IMR-90 (cell line): ENCODE measurements at regions not wholly inside any gene's neighbourhood (a gene's known extent, or its start where the extent isn't known, plus 50 kb on each side); places are given as distances from the start of the nearest gene placed in this dataset.

Experiments
- ATAC-seq: fragments of 200-7000 bp; cut with Tn5 transposase; 2 replicates; pipeline ENCODE4 v1.9.1; 2020; ENCODE audit warnings: low read depth, mild to moderate bottlenecking, moderate library complexity
- BruUV-seq: library from RNA; stranded (reverse); fragments of 400-500 nt; replicated peaks from 2 replicates; lab custom pipeline; 2021; lab: Mats Ljungman, UMichigan
- CTCF ChIA-PET: fragments of 300-600 bp; formaldehyde crosslinking; extraction: SDS; loops from one replicate; lab custom pipeline; 2021; ENCODE audit warnings: antibody characterized with exemption; lab: Yijun Ruan, JAX
- POLR2A ChIA-PET: fragments of 300-600 bp; sonication (Branson Sonifier 250); formaldehyde crosslinking; loops from one replicate; lab custom pipeline; 2022; ENCODE audit warnings: antibody characterized with exemption; ENCODE audit not compliant: unreplicated experiment; lab: Charles Lee
- DNase-seq: peaks from one replicate; pipeline ENCODE4 v3.0.0; 2013
- H2AFZ ChIP-seq: replicated peaks from 2 replicates; pipeline ENCODE3; 2013; ENCODE audit warnings: low read length, mild to moderate bottlenecking; ENCODE audit not compliant: poor library complexity
- H2AK5ac ChIP-seq: 2 replicates; pipeline ENCODE4 v1.6.1; 2013; ENCODE audit warnings: low read depth, low read length, inconsistent platforms
- H2AK9ac ChIP-seq: replicated peaks from 2 replicates; pipeline ENCODE3; 2013; ENCODE audit warnings: mild to moderate bottlenecking, low read depth, low read length, moderate library complexity; ENCODE audit not compliant: poor library complexity
- H2BK120ac ChIP-seq: 2 replicates; pipeline ENCODE4 v1.6.1; 2013; ENCODE audit warnings: low read depth, low read length, inconsistent platforms
- H2BK15ac ChIP-seq: 3 replicates; pipeline ENCODE4 v1.6.1; 2013; ENCODE audit warnings: low read depth, low read length, inconsistent platforms
- H2BK20ac ChIP-seq: 2 replicates; pipeline ENCODE4 v1.6.1; 2013; ENCODE audit warnings: low read depth, mild to moderate bottlenecking, inconsistent platforms, low read length, moderate library complexity
- H2BK5ac ChIP-seq: 2 replicates; pipeline ENCODE4 v1.6.1; 2013; ENCODE audit warnings: mild to moderate bottlenecking, low read depth, low read length, inconsistent platforms; ENCODE audit not compliant: poor library complexity, severe bottlenecking
- H3K14ac ChIP-seq: replicated peaks from 2 replicates; pipeline ENCODE4 v1.6.1; 2013; ENCODE audit warnings: low read depth, low read length, inconsistent platforms
- H3K18ac ChIP-seq: 2 replicates; pipeline ENCODE4 v1.6.1; 2013; ENCODE audit warnings: low read depth, low read length, control low read depth
- H3K23ac ChIP-seq: 2 replicates; pipeline ENCODE4 v1.6.1; 2013; ENCODE audit warnings: low read depth, low read length, inconsistent platforms
- H3K27ac ChIP-seq: 2 replicates; pipeline ENCODE4 v1.5.1; 2013; ENCODE audit warnings: mild to moderate bottlenecking, control low read depth, low read length; ENCODE audit not compliant: insufficient read depth
- H3K27me3 ChIP-seq: 2 replicates; pipeline ENCODE4 v1.6.1; 2013; ENCODE audit warnings: low read length; ENCODE audit not compliant: control insufficient read depth, insufficient read depth
- H3K36me3 ChIP-seq: 2 replicates; pipeline ENCODE4 v1.6.1; 2013; ENCODE audit warnings: low read length, mixed read lengths; ENCODE audit not compliant: control insufficient read depth, insufficient read depth
- H3K4ac ChIP-seq: 2 replicates; pipeline ENCODE4 v1.6.1; 2013; ENCODE audit warnings: low read depth, low read length, inconsistent platforms
- H3K4me1 ChIP-seq: 2 replicates; pipeline ENCODE4 v1.6.1; 2013; ENCODE audit warnings: low read length, mixed read lengths; ENCODE audit not compliant: control insufficient read depth, insufficient read depth
- H3K4me2 ChIP-seq: 2 replicates; pipeline ENCODE4 v1.6.1; 2013; ENCODE audit warnings: low read depth, mild to moderate bottlenecking, control low read depth, low read length, moderate library complexity
- H3K4me3 ChIP-seq: 2 replicates; pipeline ENCODE4 v1.5.1; 2013; ENCODE audit warnings: low read depth, mild to moderate bottlenecking, control low read depth, low read length, moderate library complexity; ENCODE audit not compliant: insufficient read depth
- H3K56ac ChIP-seq: 2 replicates; pipeline ENCODE4 v1.6.1; 2013; ENCODE audit warnings: low read length, inconsistent platforms; ENCODE audit not compliant: insufficient read depth; ENCODE audit errors: extremely low read depth
- H3K79me1 ChIP-seq, 2 experiments: 2 replicates each; pipeline ENCODE4 v1.6.1; 2013; ENCODE audit warnings: low read length in 2 of 2, inconsistent platforms in 1 of 2, low read depth in 1 of 2
- H3K9ac ChIP-seq: 2 replicates; pipeline ENCODE4 v1.6.1; 2013; ENCODE audit warnings: low read depth, low read length, control low read depth
- H3K9me1 ChIP-seq: 2 replicates; pipeline ENCODE4 v1.6.1; 2013; ENCODE audit warnings: low read length, inconsistent platforms; ENCODE audit not compliant: insufficient read depth
- H3K9me3 ChIP-seq: 2 replicates; pipeline ENCODE4 v1.6.1; 2013; ENCODE audit warnings: low read length; ENCODE audit not compliant: control insufficient read depth, insufficient read depth
- H4K20me1 ChIP-seq: 2 replicates; pipeline ENCODE4 v1.6.1; 2013; ENCODE audit warnings: low read length, inconsistent platforms; ENCODE audit not compliant: insufficient read depth
- H4K5ac ChIP-seq: 2 replicates; pipeline ENCODE4 v1.6.1; 2013; ENCODE audit warnings: mild to moderate bottlenecking, low read depth, low read length, control low read depth
- H4K8ac ChIP-seq, 2 experiments: 2 replicates each; pipeline ENCODE4 v1.6.1; 2013; ENCODE audit warnings: low read depth in 2 of 2, low read length in 2 of 2, control low read depth in 1 of 2, inconsistent platforms in 1 of 2
- H4K91ac ChIP-seq: 2 replicates; pipeline ENCODE4 v1.6.1; 2013; ENCODE audit warnings: low read depth, low read length, inconsistent platforms; ENCODE audit not compliant: insufficient read depth
- BHLHE40 ChIP-seq: fragments of 150-350 bp; IDR thresholded peaks from 2 replicates; pipeline ENCODE4 v1.6.1; 2016; ENCODE audit warnings: mild to moderate bottlenecking, low read depth, low read length
- CEBPB ChIP-seq: IDR thresholded peaks from 2 replicates; pipeline ENCODE4 v1.6.1; 2012; ENCODE audit warnings: low read depth, low read length, improper control_type of control experiment
- CHD1 ChIP-seq: IDR thresholded peaks from 2 replicates; pipeline ENCODE4 v1.6.1; 2012; ENCODE audit warnings: low read depth, low read length, improper control_type of control experiment
- CTCF ChIP-seq: conservative IDR thresholded peaks from 2 replicates; pipeline ENCODE4 v1.5.1; 2012; ENCODE audit warnings: mild to moderate bottlenecking, low read depth, low read length, improper control_type of control experiment
- ELK1 ChIP-seq: fragments of 150-350 bp; IDR thresholded peaks from 2 replicates; pipeline ENCODE4 v1.6.1; 2016; ENCODE audit warnings: low read depth, mild to moderate bottlenecking, low read length, moderate library complexity, borderline replicate concordance
- FOS ChIP-seq: fragments of 150-350 bp; IDR thresholded peaks from 2 replicates; pipeline ENCODE4 v1.6.1; 2016; ENCODE audit warnings: low read depth, low read length
- MAFK ChIP-seq: IDR thresholded peaks from 2 replicates; pipeline ENCODE4 v1.6.1; 2012; ENCODE audit warnings: low read depth, low read length, improper control_type of control experiment
- MAZ ChIP-seq: IDR thresholded peaks from 2 replicates; pipeline ENCODE4 v1.6.1; 2012; ENCODE audit warnings: low read depth, mild to moderate bottlenecking, low read length, improper control_type of control experiment, moderate library complexity, borderline replicate concordance
- MXI1 ChIP-seq: IDR thresholded peaks from 2 replicates; pipeline ENCODE4 v1.6.1; 2012; ENCODE audit warnings: low read depth, mild to moderate bottlenecking, low read length, moderate library complexity, borderline replicate concordance
- NFE2L2 ChIP-seq: fragments of 150-350 bp; IDR thresholded peaks from 2 replicates; pipeline ENCODE4 v1.6.1; 2016; ENCODE audit warnings: low read depth, mild to moderate bottlenecking, low read length
- POLR2A ChIP-seq: IDR thresholded peaks from 2 replicates; pipeline ENCODE4 v1.6.1; 2012; ENCODE audit warnings: mild to moderate bottlenecking, low read depth, low read length
- RAD21 ChIP-seq: IDR thresholded peaks from 2 replicates; pipeline ENCODE4 v1.6.1; 2012; ENCODE audit warnings: low read length, improper control_type of control experiment
- RCOR1 ChIP-seq: IDR thresholded peaks from 2 replicates; pipeline ENCODE4 v1.6.1; 2012; ENCODE audit warnings: mild to moderate bottlenecking, low read length, improper control_type of control experiment; ENCODE audit not compliant: insufficient replicate concordance
- RFX5 ChIP-seq: IDR thresholded peaks from 2 replicates; pipeline ENCODE4 v1.8.0; 2012; ENCODE audit warnings: low read depth, mild to moderate bottlenecking, low read length, moderate library complexity
- SMC3 ChIP-seq: fragments of 150-350 bp; IDR thresholded peaks from 2 replicates; pipeline ENCODE4 v1.6.1; 2016; ENCODE audit warnings: low read depth, mild to moderate bottlenecking, antibody characterized with exemption, low read length, moderate library complexity
- USF2 ChIP-seq: fragments of 150-350 bp; IDR thresholded peaks from 2 replicates; pipeline ENCODE4 v1.6.1; 2017; ENCODE audit warnings: mild to moderate bottlenecking, antibody characterized with exemption, low read length, low read depth
- WGBS, 2 experiments: methylation state at CpG; one replicate each; pipeline versions ENCODE4 v1.1.5 to v1.1.7; 2013; ENCODE audit warnings: missing lambda C conversion rate in 2 of 2; ENCODE audit not compliant: insufficient read length in 1 of 2; ENCODE audit errors: extremely low coverage in 2 of 2; 5-methylcytosine and 5-hydroxymethylcytosine counted together
- dilution Hi-C: fragments of 300-500 bp; cut with HindIII; formaldehyde crosslinking; loops from one replicate; pipeline ENCODE4 v1.14.3; 2018; ENCODE audit warnings: low sequenced_read_pairs; ENCODE audit not compliant: unreplicated experiment
- in situ Hi-C: fragments of 300-500 bp; cut with MboI; formaldehyde crosslinking; loops from 3 replicates; pipeline ENCODE4 v1.14.3; 2019; ENCODE audit warnings: low sequenced_read_pairs, inconsistent platforms, mixed read lengths
- intact Hi-C: fragments of 100-400 bp; cut with micrococcal nuclease; formaldehyde crosslinking; loops from 2 replicates; pipeline ENCODE4 v1.10.0; 2022

- Histone ChIP-seq H2BK5ac (no peak overlapping the region), H3K36me3 (no peaks in the 10 kb centered on the region), H3K4me1 (no peaks in the 10 kb centered on the region), H4K5ac (no peak overlapping the region), H3K9me1 (no peaks in the 10 kb centered on the region), H3K4me2 (no peak overlapping the region), H3K56ac (no peak overlapping the region), H2AK5ac (no peak overlapping the region), H2AK9ac (no peak overlapping the region), H2BK20ac (no peak overlapping the region), H3K9ac (no peak overlapping the region), H3K9me3 (no peaks in the 10 kb centered on the region), H3K14ac (no peak overlapping the region), H2AFZ (no peak overlapping the region), H2BK120ac (no peak overlapping the region), H3K18ac (no peak overlapping the region), H3K27ac (no peak overlapping the region), H4K8ac (no peak overlapping the region), H3K23ac (no peak overlapping the region), H2BK15ac (no peak overlapping the region), H3K4ac (no peak overlapping the region), H4K20me1 (no peaks in the 10 kb centered on the region), H3K4me3 (no peak overlapping the region), H3K79me1 (no peaks in the 10 kb centered on the region), H3K27me3 (no peaks in the 10 kb centered on the region), H4K91ac (no peak overlapping the region)
- ATAC-seq (no peak), DNase-seq (no peak)
- dilution Hi-C loops (no loop called here), intact Hi-C loops (no loop called here), in situ Hi-C loops (no loop called here)
- no CpG with 5 or more reads among the region's 4 CpGs for WGBS, 2 experiments
- ChIA-PET CTCF (no interaction called here), POLR2A (no interaction called here)
- BruUV-seq = no TSS peak
- TF ChIP-seq MXI1 (no peak), BHLHE40 (no peak), SMC3 (no peak), POLR2A (no peak), FOS (no peak), MAZ (no peak), ELK1 (no peak), CEBPB (no peak), CTCF (no peak), RFX5 (no peak), CHD1 (no peak), MAFK (no peak), NFE2L2 (no peak), RAD21 (no peak), USF2 (no peak), RCOR1 (no peak)
Observed at GRCh38 chr14:48991141-48991540, 595.0 kb downstream of the RPS29 start.
